ENCODE measurements at regions not wholly inside any gene's neighbourhood (a gene's known extent, or its start where the extent isn't known, plus 50 kb on each side); places are given as distances from the start of the nearest gene placed in this dataset.

DNA sequence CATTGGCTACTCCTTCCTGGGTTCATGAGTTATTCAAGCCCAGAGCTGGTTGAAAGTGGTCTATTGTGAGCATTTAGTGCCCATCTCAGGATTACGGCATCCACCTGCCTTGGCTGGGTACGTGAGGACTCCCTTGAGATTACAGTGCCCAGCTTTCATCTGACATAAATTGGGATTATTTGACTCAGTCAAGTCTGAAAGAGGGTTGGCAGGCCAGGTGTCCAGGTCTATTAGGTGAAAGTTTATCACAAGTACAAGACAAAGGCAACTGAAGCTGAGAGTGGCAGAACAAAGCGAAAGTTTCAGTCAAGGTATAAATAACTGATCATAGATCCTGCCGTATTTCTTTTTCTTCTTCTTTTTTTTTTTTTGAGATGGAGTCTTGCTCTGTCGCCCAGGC, 84.6 kb upstream of the ATF7IP start:
- H3K4me3 Mint-ChIP-seq (ENCODE audit: unreplicated experiment) = no peak overlapping the region
- intact Hi-C loops (cut with micrococcal nuclease) = no loop called here
- no peaks in the 10 kb centered on the region for H3K27me3 Mint-ChIP-seq (ENCODE audit: insufficient read depth, unreplicated experiment)
- POLR2A ChIA-PET = interaction anchor here (1.2 to 1.4 kb wide), 2 partner anchors 26 to 494 kb away, joined by 3 to 4 read pairs; a partner anchor contains a TSS
- CTCF ChIA-PET = interaction anchor here (0.6 to 0.8 kb wide), 3 partner anchors 13 to 18 kb away, joined by 3 read pairs; no protein-coding TSS in a partner anchor
- peaks cover under 1% of the 10 kb centered on the region for H3K9me3 Mint-ChIP-seq (ENCODE audit: unreplicated experiment)
- DNase-seq (ENCODE audit: unreplicated experiment) = no peak
- BruUV-seq (replicated peaks) = no TSS peak
- TF ChIP-seq, protein P1, sequence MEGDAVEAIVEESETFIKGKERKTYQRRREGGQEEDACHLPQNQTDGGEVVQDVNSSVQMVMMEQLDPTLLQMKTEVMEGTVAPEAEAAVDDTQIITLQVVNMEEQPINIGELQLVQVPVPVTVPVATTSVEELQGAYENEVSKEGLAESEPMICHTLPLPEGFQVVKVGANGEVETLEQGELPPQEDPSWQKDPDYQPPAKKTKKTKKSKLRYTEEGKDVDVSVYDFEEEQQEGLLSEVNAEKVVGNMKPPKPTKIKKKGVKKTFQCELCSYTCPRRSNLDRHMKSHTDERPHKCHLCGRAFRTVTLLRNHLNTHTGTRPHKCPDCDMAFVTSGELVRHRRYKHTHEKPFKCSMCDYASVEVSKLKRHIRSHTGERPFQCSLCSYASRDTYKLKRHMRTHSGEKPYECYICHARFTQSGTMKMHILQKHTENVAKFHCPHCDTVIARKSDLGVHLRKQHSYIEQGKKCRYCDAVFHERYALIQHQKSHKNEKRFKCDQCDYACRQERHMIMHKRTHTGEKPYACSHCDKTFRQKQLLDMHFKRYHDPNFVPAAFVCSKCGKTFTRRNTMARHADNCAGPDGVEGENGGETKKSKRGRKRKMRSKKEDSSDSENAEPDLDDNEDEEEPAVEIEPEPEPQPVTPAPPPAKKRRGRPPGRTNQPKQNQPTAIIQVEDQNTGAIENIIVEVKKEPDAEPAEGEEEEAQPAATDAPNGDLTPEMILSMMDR (IDR thresholded peaks at IDR 0.05; ENCODE audit: unreplicated experiment) = no peak
- H3K27ac Mint-ChIP-seq (ENCODE audit: low read depth, unreplicated experiment) = no peak overlapping the region
- H3K4me1 Mint-ChIP-seq (ENCODE audit: insufficient read depth, unreplicated experiment) = no peaks in the 10 kb centered on the region
- H3K36me3 Mint-ChIP-seq (ENCODE audit: insufficient read depth, unreplicated experiment) = no peaks in the 10 kb centered on the region

DNA sequence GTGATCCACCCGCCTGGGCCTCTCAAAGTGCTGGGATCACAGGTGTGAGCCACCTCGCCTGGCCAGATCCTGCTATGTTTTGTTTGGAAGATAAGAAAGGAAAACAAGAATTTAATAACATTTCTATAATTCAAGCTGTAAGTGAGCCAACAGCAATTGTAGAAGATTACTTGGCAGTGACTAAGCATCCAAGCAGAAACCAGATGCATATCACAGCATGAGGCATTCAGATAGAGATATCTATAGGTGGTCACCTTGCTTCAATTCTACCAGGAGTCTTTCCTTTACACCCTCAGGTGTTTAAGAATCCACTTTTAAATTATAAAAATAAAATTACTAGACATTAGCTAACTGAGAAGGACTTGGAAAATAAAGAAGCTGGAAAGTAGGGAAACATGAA, 83.9 kb upstream of the ATF7IP start:
- TF ChIP-seq, protein P1 (IDR thresholded peaks at IDR 0.05; ENCODE audit: unreplicated experiment) = no peak
- intact Hi-C loops (cut with micrococcal nuclease) = no loop called here
- Mint-ChIP-seq H3K4me1 (ENCODE audit: insufficient read depth, unreplicated experiment) (no peaks in the 10 kb centered on the region), H3K27ac (ENCODE audit: low read depth, unreplicated experiment) (no peak overlapping the region), H3K27me3 (ENCODE audit: insufficient read depth, unreplicated experiment) (no peaks in the 10 kb centered on the region), H3K4me3 (ENCODE audit: unreplicated experiment) (no peak overlapping the region), H3K9me3 (ENCODE audit: unreplicated experiment) (no peaks in the 10 kb centered on the region), H3K36me3 (ENCODE audit: insufficient read depth, unreplicated experiment) (no peaks in the 10 kb centered on the region)
- DNase-seq (ENCODE audit: unreplicated experiment) = no peak
- BruUV-seq (replicated peaks) = no TSS peak
- ChIA-PET POLR2A (interaction anchor here (1.2 to 1.4 kb wide), 2 partner anchors 26 to 493 kb away, joined by 3 to 4 read pairs; a partner anchor contains a TSS), CTCF (interaction anchor here (0.6 to 0.8 kb wide), 3 partner anchors 12 to 566 kb away, joined by 3 to 4 read pairs (median 3); no protein-coding TSS in a partner anchor)

DNA sequence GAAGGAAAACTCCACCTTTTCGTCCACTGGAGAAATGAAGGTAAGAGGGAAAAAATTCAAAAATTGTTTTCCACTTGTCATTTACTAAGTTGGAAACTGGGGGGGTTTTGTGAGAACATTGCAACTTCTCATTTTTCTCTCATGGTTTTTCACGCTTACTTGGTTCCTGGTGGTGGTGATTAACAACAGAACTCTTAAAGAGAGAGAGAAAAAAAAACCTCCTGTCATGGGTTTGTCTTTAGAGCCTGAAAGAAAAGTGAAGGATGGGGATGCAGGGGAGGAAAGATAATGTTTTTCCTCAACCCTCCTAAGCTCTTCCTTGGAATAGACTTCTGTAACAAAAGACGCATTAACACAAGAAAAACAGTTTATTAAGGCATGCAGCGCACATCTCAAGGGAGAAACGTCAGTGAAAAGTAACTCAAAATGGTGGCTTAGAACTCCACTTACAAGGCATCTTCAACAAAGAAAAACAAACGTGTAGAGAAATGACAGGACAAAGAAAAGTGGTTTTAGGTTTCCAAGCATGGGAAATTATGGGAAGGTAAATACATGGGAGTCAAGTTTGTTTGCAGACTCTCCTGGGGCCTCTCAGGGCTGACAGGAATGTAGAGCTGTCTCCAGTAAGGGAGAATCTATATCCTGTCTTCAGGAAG, 81.9 kb upstream of the ATF7IP start:
- no peak overlapping the region for H3K27ac Mint-ChIP-seq (ENCODE audit: low read depth, unreplicated experiment)
- intact Hi-C loops (cut with micrococcal nuclease) = no loop called here
- TF ChIP-seq, protein P1 (IDR thresholded peaks at IDR 0.05; ENCODE audit: unreplicated experiment) = no peak
- no peaks in the 10 kb centered on the region for H3K27me3 Mint-ChIP-seq (ENCODE audit: insufficient read depth, unreplicated experiment)
- no peaks in the 10 kb centered on the region for H3K9me3 Mint-ChIP-seq (ENCODE audit: unreplicated experiment)
- no peak overlapping the region for H3K4me3 Mint-ChIP-seq (ENCODE audit: unreplicated experiment)
- POLR2A ChIA-PET = interaction anchor here (1.2 to 1.3 kb wide), 2 partner anchors 10 to 24 kb away, joined by 4 to 8 read pairs; no protein-coding TSS in a partner anchor
- H3K4me1 Mint-ChIP-seq (ENCODE audit: insufficient read depth, unreplicated experiment) = no peaks in the 10 kb centered on the region
- CTCF ChIA-PET = interaction anchor here (1.0 to 1.2 kb wide), 2 partner anchors 14 to 46 kb away, joined by 3 to 4 read pairs; no protein-coding TSS in a partner anchor
- no TSS peak for BruUV-seq (replicated peaks)
- H3K36me3 Mint-ChIP-seq (ENCODE audit: insufficient read depth, unreplicated experiment) = no peaks in the 10 kb centered on the region
- DNase-seq (ENCODE audit: unreplicated experiment) = no peak

DNA sequence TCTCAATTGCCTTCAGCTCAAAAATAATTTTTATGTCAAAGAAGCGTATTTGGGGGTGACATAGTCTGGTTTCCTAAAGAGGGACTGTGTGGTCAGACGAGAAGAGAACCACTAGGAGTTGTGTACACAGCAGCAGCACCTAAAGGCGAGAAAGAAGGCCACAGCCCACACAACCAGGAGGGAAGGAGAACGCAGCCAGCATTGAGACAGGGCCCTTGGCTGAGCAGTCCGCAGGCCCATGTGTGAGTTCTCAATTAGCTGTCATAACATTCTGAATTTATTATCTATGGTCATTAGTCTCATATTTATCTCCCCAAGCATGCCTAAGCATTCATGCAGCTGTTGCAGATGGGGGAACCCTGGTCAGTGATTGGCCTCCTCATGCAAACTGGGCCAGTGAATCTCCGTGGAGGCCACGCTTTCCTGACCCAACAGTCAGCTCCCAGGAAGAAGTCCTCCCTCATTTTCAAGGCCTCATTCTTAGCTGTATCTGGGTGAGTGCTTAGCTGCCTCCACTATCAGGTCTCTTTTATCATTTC, 81.2 kb upstream of the ATF7IP start:
- Mint-ChIP-seq H3K27me3 (ENCODE audit: insufficient read depth, unreplicated experiment) (no peaks in the 10 kb centered on the region), H3K9me3 (ENCODE audit: unreplicated experiment) (no peaks in the 10 kb centered on the region), H3K36me3 (ENCODE audit: insufficient read depth, unreplicated experiment) (no peaks in the 10 kb centered on the region), H3K4me3 (ENCODE audit: unreplicated experiment) (no peak overlapping the region), H3K4me1 (ENCODE audit: insufficient read depth, unreplicated experiment) (no peaks in the 10 kb centered on the region), H3K27ac (ENCODE audit: low read depth, unreplicated experiment) (no peak overlapping the region)
- TF ChIP-seq, protein P1 (IDR thresholded peaks at IDR 0.05; ENCODE audit: unreplicated experiment) = no peak
- no TSS peak for BruUV-seq (replicated peaks)
- ChIA-PET CTCF (interaction anchor here (1.0 to 1.2 kb wide), 2 partner anchors 13 to 46 kb away, joined by 3 to 4 read pairs; no protein-coding TSS in a partner anchor), POLR2A (interaction anchor here (1.2 to 1.3 kb wide), 2 partner anchors 11 to 23 kb away, joined by 4 to 8 read pairs; no protein-coding TSS in a partner anchor)
- no peak for DNase-seq (ENCODE audit: unreplicated experiment)
- intact Hi-C loops (cut with micrococcal nuclease) = no loop called here
